ENCODE measurements at regions not wholly inside any gene's neighbourhood (a gene's known extent, or its start where the extent isn't known, plus 50 kb on each side); places are given as distances from the start of the nearest gene placed in this dataset.
"Not testable (repeated sequence)": the region's sequence is repeated elsewhere in the genome, so short reads cannot be mapped to it uniquely, and the experiment has no call there.

DNA sequence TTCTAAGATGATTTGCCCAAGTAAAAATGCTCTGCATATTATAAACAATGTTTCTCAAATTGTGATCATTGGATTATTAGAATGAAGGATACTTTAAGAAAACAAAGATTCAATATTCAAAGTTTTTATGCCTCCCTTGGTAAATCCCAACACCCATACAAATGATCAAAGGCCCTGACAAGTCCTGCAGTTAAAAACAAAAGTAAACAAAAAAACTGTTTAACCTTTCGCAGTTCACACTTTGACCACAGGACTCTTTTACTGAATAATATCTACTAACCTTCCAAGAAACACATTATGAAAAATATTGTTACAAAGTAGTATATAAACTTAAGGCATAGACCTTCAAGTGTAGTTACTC lies 365.9 kb upstream of the ZFHX3 start:
- no peaks in the 10 kb centered on the region for H3K27me3 Mint-ChIP-seq (ENCODE audit: low read depth)
- no peak overlapping the region for H3K4me3 Mint-ChIP-seq
- DNase-seq (no peak), ATAC-seq (no peak)
- no peaks in the 10 kb centered on the region for H3K4me1 Mint-ChIP-seq (ENCODE audit: low read depth)
- H3K36me3 Mint-ChIP-seq (ENCODE audit: low read depth): no peaks in the 10 kb centered on the region
- no peaks in the 10 kb centered on the region for H3K9me3 Mint-ChIP-seq (ENCODE audit: insufficient read depth)
- H3K27ac Mint-ChIP-seq: no peak overlapping the region
- POLR2A ChIA-PET: no interaction called here
- CTCF ChIA-PET: no interaction called here

DNA sequence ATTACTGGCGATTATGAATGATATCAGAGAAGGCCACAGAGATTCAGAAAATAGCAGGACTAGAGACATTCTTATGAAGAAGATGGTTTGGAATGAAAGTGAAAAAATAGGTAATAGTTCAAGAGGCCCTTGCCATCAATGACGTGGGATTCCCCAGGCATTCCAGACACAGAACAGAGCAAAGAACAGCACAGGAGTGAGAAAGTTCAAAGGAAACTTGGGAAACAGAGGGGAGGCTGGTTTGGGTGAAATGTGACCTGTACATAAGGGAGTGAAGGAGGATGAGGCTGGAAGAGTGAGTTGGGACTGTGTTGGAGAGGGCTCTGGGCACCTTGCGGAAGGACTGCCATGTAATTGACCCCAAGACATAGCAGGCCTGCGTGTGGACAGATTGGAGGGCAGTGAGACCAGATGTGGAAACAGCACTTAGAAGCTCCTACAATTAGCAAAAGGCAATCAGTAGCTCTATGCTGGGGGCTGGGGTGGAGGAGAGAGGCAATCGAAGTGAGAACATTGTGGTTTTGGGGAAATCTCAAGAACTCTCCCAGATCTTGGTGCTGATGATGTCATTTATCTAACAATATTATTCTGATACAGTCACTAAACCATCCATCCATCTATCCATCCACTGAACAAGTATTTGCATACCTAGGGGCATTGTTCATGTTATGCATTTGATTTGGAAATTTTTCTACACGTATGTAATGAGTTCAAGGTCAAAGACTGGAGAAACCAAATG lies 365.3 kb upstream of the ZFHX3 start:
- no peaks in the 10 kb centered on the region for H3K9me3 Mint-ChIP-seq (ENCODE audit: insufficient read depth)
- ChIA-PET CTCF (no interaction called here), POLR2A (no interaction called here)
- no peaks in the 10 kb centered on the region for H3K27me3 Mint-ChIP-seq (ENCODE audit: low read depth)
- ATAC-seq (no peak), DNase-seq (no peak)
- no peak overlapping the region for H3K4me3 Mint-ChIP-seq
- H3K36me3 Mint-ChIP-seq (ENCODE audit: low read depth): no peaks in the 10 kb centered on the region
- no peaks in the 10 kb centered on the region for H3K4me1 Mint-ChIP-seq (ENCODE audit: low read depth)
- no peak overlapping the region for H3K27ac Mint-ChIP-seq

GRCh38 chr16:73412416-73412815 lies 364.5 kb upstream of the ZFHX3 start:
- H3K4me3 Mint-ChIP-seq: no peak overlapping the region
- ATAC-seq (no peak), DNase-seq (no peak)
- ChIA-PET POLR2A (no interaction called here), CTCF (no interaction called here)
- H3K27me3 Mint-ChIP-seq (ENCODE audit: low read depth): no peaks in the 10 kb centered on the region
- H3K36me3 Mint-ChIP-seq (ENCODE audit: low read depth): no peaks in the 10 kb centered on the region
- no peaks in the 10 kb centered on the region for H3K9me3 Mint-ChIP-seq (ENCODE audit: insufficient read depth)
- H3K27ac Mint-ChIP-seq: no peak overlapping the region
- no peaks in the 10 kb centered on the region for H3K4me1 Mint-ChIP-seq (ENCODE audit: low read depth)

DNA sequence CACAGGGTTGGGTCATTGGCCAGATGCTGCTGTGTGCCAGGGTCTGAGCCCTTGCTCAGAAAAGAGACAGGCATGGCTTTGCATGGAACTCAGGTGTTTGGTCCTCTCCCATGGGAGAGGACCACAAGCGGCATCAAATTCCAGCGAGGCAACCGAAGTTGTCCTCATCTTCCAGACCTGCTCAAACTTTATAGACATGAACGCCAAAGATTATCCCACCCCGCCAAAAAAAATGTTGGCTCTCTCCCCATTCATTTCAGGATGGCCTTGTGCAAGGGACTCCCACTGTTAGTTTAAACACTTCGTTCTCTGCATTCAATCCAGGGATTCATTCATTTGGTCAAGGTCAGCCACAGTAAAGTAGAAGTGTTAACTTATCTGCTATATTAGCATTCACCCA lies 360.8 kb upstream of the ZFHX3 start:
- DNase-seq: no peak
- no peak overlapping the region for H3K4me3 Mint-ChIP-seq
- no peaks in the 10 kb centered on the region for H3K27me3 Mint-ChIP-seq (ENCODE audit: low read depth)
- no peak overlapping the region for H3K27ac Mint-ChIP-seq
- POLR2A ChIA-PET: no interaction called here
- no peaks in the 10 kb centered on the region for H3K9me3 Mint-ChIP-seq (ENCODE audit: insufficient read depth)
- H3K36me3 Mint-ChIP-seq (ENCODE audit: low read depth): no peaks in the 10 kb centered on the region
- CTCF ChIA-PET: no interaction called here
- ATAC-seq: no peak
- H3K4me1 Mint-ChIP-seq (ENCODE audit: low read depth): no peaks in the 10 kb centered on the region

DNA sequence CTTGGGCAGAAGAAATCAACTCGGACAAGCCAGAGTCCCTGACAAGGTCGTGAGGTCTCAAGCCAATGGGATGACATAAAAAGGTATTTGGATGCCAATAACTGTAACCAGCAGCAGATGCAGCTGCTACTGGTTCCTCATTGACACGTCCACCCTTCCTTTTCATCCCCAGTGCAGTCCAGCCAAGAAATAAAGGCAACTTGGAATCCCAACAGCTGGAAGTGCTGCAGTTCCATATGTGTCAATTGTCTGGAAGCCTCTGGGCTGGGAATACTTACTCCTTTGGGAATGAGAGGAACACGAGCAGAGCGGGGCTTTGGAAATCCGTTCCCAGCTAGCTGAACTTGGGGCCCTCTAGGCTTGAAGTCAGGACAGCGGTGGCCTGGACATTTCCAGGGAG lies 360.4 kb upstream of the ZFHX3 start:
- DNase-seq (no peak), ATAC-seq (no peak)
- no peak overlapping the region for H3K27ac Mint-ChIP-seq
- no peaks in the 10 kb centered on the region for H3K9me3 Mint-ChIP-seq (ENCODE audit: insufficient read depth)
- H3K4me1 Mint-ChIP-seq (ENCODE audit: low read depth): no peaks in the 10 kb centered on the region
- ChIA-PET POLR2A (no interaction called here), CTCF (no interaction called here)
- H3K36me3 Mint-ChIP-seq (ENCODE audit: low read depth): no peaks in the 10 kb centered on the region
- no peaks in the 10 kb centered on the region for H3K27me3 Mint-ChIP-seq (ENCODE audit: low read depth)
- no peak overlapping the region for H3K4me3 Mint-ChIP-seq

DNA sequence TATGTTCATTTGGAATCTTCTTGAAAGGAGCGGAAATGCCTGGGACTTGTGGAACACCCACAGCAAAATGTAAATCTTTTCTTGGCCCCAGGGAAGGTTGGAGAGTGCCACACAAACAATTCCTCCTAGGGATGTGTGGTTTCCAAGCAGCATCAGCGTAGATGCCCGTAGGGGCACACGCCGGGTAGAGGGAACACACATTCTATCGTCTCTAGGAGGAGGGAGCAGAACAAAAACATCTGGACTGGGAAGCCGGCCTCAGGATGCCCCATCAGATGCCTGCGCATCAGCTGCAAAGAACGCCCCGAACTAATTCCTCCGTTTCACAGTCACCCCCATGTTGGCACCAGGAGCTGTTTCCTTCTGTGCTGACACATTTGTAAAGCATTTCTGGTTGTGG lies 357.9 kb upstream of the ZFHX3 start:
- H3K4me3 Mint-ChIP-seq: no peak overlapping the region
- no peak overlapping the region for H3K27ac Mint-ChIP-seq
- no peaks in the 10 kb centered on the region for H3K9me3 Mint-ChIP-seq (ENCODE audit: insufficient read depth)
- H3K27me3 Mint-ChIP-seq (ENCODE audit: low read depth): no peaks in the 10 kb centered on the region
- CTCF ChIA-PET: no interaction called here
- H3K36me3 Mint-ChIP-seq (ENCODE audit: low read depth): no peaks in the 10 kb centered on the region
- DNase-seq (no peak), ATAC-seq (no peak)
- POLR2A ChIA-PET: no interaction called here
- no peaks in the 10 kb centered on the region for H3K4me1 Mint-ChIP-seq (ENCODE audit: low read depth)

DNA sequence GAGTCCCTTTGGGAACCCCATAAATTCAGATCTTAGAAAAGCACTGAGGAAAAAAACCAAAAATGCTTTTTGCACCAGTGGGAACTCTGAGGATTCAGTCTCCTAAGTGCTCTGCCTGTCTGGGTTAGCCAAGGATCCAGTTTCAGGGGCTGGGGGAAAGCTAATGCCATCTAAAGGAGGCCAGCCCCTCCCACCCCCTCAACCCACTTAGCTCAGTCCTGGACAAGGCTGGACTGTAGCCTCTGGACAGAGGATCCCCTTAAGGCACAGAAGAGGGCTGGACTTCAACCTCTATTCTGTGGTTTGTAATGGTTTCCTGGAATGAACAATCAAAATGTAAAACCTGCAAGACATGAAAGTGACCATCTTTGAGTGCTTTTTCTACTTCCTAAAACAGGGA lies 356.1 kb upstream of the ZFHX3 start:
- CTCF ChIA-PET: no interaction called here
- Mint-ChIP-seq H3K4me1 (ENCODE audit: low read depth) (no peaks in the 10 kb centered on the region), H3K9me3 (ENCODE audit: insufficient read depth) (no peaks in the 10 kb centered on the region), H3K4me3 (no peak overlapping the region), H3K36me3 (ENCODE audit: low read depth) (no peaks in the 10 kb centered on the region), H3K27ac (no peak overlapping the region), H3K27me3 (ENCODE audit: low read depth) (no peaks in the 10 kb centered on the region)
- POLR2A ChIA-PET: no interaction called here
- DNase-seq: no peak
- ATAC-seq: no peak

GRCh38 chr16:73403291-73403690 lies 355.4 kb upstream of the ZFHX3 start:
- Mint-ChIP-seq H3K27me3 (ENCODE audit: low read depth) (no peaks in the 10 kb centered on the region), H3K36me3 (ENCODE audit: low read depth) (no peaks in the 10 kb centered on the region), H3K4me1 (ENCODE audit: low read depth) (no peaks in the 10 kb centered on the region), H3K9me3 (ENCODE audit: insufficient read depth) (no peaks in the 10 kb centered on the region), H3K4me3 (no peak overlapping the region), H3K27ac (no peak overlapping the region)
- no peak for ATAC-seq
- no peak for DNase-seq
- ChIA-PET POLR2A (no interaction called here), CTCF (no interaction called here)

DNA sequence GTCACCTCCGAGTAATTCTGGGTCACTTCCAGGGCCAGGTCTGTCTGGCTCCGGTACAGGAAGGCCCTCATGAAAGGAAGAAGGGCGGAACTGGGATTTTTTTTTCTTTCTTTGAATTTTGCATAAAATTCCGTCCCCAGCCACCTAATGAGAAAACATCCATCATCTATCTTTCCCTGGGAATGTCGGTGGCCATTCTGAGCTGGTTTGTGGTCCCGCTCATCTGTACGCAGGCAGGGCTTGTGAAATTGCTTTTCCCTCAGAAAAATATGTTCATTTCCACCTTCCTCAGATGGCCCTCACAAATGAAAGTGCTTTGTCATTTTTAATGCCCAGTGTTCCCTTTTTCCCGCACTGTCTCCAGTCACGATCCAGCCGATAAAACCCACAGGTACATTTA lies 353.0 kb upstream of the ZFHX3 start:
- ATAC-seq (no peak), DNase-seq (no peak)
- H3K4me1 Mint-ChIP-seq (ENCODE audit: low read depth): no peaks in the 10 kb centered on the region
- ChIA-PET POLR2A (no interaction called here), CTCF (no interaction called here)
- no peaks in the 10 kb centered on the region for H3K36me3 Mint-ChIP-seq (ENCODE audit: low read depth)
- H3K27ac Mint-ChIP-seq: no peak overlapping the region
- H3K27me3 Mint-ChIP-seq (ENCODE audit: low read depth): no peaks in the 10 kb centered on the region
- H3K4me3 Mint-ChIP-seq: no peak overlapping the region
- H3K9me3 Mint-ChIP-seq (ENCODE audit: insufficient read depth): no peaks in the 10 kb centered on the region

GRCh38 chr16:73399997-73400396 lies 352.1 kb upstream of the ZFHX3 start:
- no peaks in the 10 kb centered on the region for H3K27me3 Mint-ChIP-seq (ENCODE audit: low read depth)
- DNase-seq: no peak
- H3K4me3 Mint-ChIP-seq: no peak overlapping the region
- CTCF ChIA-PET: no interaction called here
- ATAC-seq: no peak
- H3K36me3 Mint-ChIP-seq (ENCODE audit: low read depth): no peaks in the 10 kb centered on the region
- no peaks in the 10 kb centered on the region for H3K9me3 Mint-ChIP-seq (ENCODE audit: insufficient read depth)
- POLR2A ChIA-PET: no interaction called here
- H3K27ac Mint-ChIP-seq: no peak overlapping the region
- H3K4me1 Mint-ChIP-seq (ENCODE audit: low read depth): no peaks in the 10 kb centered on the region

GRCh38 chr16:73399486-73399885 lies 351.6 kb upstream of the ZFHX3 start:
- no peaks in the 10 kb centered on the region for H3K36me3 Mint-ChIP-seq (ENCODE audit: low read depth)
- no peak overlapping the region for H3K4me3 Mint-ChIP-seq
- ATAC-seq: no peak
- no peaks in the 10 kb centered on the region for H3K27me3 Mint-ChIP-seq (ENCODE audit: low read depth)
- no peaks in the 10 kb centered on the region for H3K4me1 Mint-ChIP-seq (ENCODE audit: low read depth)
- DNase-seq: no peak
- ChIA-PET CTCF (no interaction called here), POLR2A (no interaction called here)
- H3K9me3 Mint-ChIP-seq (ENCODE audit: insufficient read depth): no peaks in the 10 kb centered on the region
- no peak overlapping the region for H3K27ac Mint-ChIP-seq

GRCh38 chr16:73398604-73399003 lies 350.7 kb upstream of the ZFHX3 start:
- H3K27ac Mint-ChIP-seq; H3K9me3 Mint-ChIP-seq (ENCODE audit: insufficient read depth); H3K4me3 Mint-ChIP-seq; H3K36me3 Mint-ChIP-seq (ENCODE audit: low read depth); H3K4me1 Mint-ChIP-seq (ENCODE audit: low read depth); H3K27me3 Mint-ChIP-seq (ENCODE audit: low read depth); ATAC-seq; POLR2A ChIA-PET; CTCF ChIA-PET; DNase-seq: not testable (repeated sequence)

GRCh38 chr16:73396556-73396955 lies 348.6 kb upstream of the ZFHX3 start:
- H3K4me1 Mint-ChIP-seq (ENCODE audit: low read depth): no peaks in the 10 kb centered on the region
- no peaks in the 10 kb centered on the region for H3K36me3 Mint-ChIP-seq (ENCODE audit: low read depth)
- DNase-seq (no peak), ATAC-seq (no peak)
- H3K9me3 Mint-ChIP-seq (ENCODE audit: insufficient read depth): no peaks in the 10 kb centered on the region
- no peak overlapping the region for H3K27ac Mint-ChIP-seq
- ChIA-PET POLR2A (no interaction called here), CTCF (no interaction called here)
- H3K27me3 Mint-ChIP-seq (ENCODE audit: low read depth): no peaks in the 10 kb centered on the region
- H3K4me3 Mint-ChIP-seq: no peak overlapping the region
